CD4-positive, alpha-beta T cell (primary cell): ENCODE measurements at regions not wholly inside any gene's neighbourhood (a gene's known extent, or its start where the extent isn't known, plus 50 kb on each side); places are given as distances from the start of the nearest gene placed in this dataset.

Source experiments
- ATAC-seq: fragments of 200-7000 bp; cut with Tn5 transposase; one replicate; pipeline ENCODE4 v1.10.0; 2022; ENCODE audit warnings: mild to moderate bottlenecking; ENCODE audit not compliant: poor library complexity
- CTCF ChIA-PET: fragments of 350-600 bp; sonication (Branson Sonifier 250); formaldehyde crosslinking; loops from one replicate; lab custom pipeline; 2021; ENCODE audit warnings: antibody characterized with exemption, inconsistent platforms; lab: Charles Lee
- POLR2A ChIA-PET: fragments of 350-600 bp; sonication (Branson Sonifier 250); formaldehyde crosslinking; loops from one replicate; lab custom pipeline; 2021; ENCODE audit warnings: antibody characterized with exemption, inconsistent platforms; lab: Charles Lee
- DNase-seq, 14 experiments: peaks; one replicate each; pipeline ENCODE4 v3.0.0-alpha.2; 2013 to 2020; ENCODE audit warnings: mixed read lengths in 2 of 14
- H3K27ac ChIP-seq, 2 donors: one replicate each; pipeline versions ENCODE4 v1.5.1 to v1.7.0; 2013; ENCODE audit warnings: low read length in 2 of 2, low read depth in 1 of 2, mild to moderate bottlenecking in 1 of 2
- H3K27me3 ChIP-seq, 2 experiments: 1 replicate in 1 of 2; 2 replicates in 1 of 2; pipeline versions ENCODE4 v1.6.1 to v1.7.0; 2013; ENCODE audit warnings: low read length in 2 of 2, control low read depth in 1 of 2, mild to moderate bottlenecking in 1 of 2, moderate library complexity in 1 of 2; ENCODE audit not compliant: insufficient read depth in 2 of 2, control insufficient read depth in 1 of 2
- H3K36me3 ChIP-seq: one replicate; pipeline ENCODE4 v1.6.1; 2013; ENCODE audit warnings: low read length, control low read depth; ENCODE audit not compliant: insufficient read depth
- H3K4me1 ChIP-seq: one replicate; pipeline ENCODE4 v1.6.1; 2013; ENCODE audit warnings: low read length, control low read depth; ENCODE audit not compliant: insufficient read depth
- H3K4me3 ChIP-seq: one replicate; pipeline ENCODE4 v1.5.1; 2013; ENCODE audit warnings: mild to moderate bottlenecking, low read length, moderate library complexity
- H3K9me3 ChIP-seq, 2 experiments: 1 replicate in 1 of 2; 2 replicates in 1 of 2; pipeline versions ENCODE4 v1.6.1 to v1.7.0; 2013; ENCODE audit warnings: low read length in 2 of 2, mild to moderate bottlenecking in 2 of 2, control low read depth in 1 of 2, moderate library complexity in 1 of 2; ENCODE audit not compliant: control insufficient read depth in 1 of 2, insufficient read depth in 1 of 2
- H3K27ac Mint-ChIP-seq: one replicate; pipeline ENCODE4 v1.8.0; 2020; ENCODE audit warnings: mixed read lengths
- H3K27me3 Mint-ChIP-seq: one replicate; pipeline ENCODE4 v1.8.0; 2021; ENCODE audit warnings: mixed read lengths
- H3K36me3 Mint-ChIP-seq: one replicate; pipeline ENCODE4 v1.8.0; 2021; ENCODE audit warnings: low read depth, mixed read lengths
- H3K4me1 Mint-ChIP-seq: one replicate; pipeline ENCODE4 v1.8.0; 2021; ENCODE audit warnings: low read depth, mixed read lengths
- H3K4me3 Mint-ChIP-seq: one replicate; pipeline ENCODE4 v1.8.0; 2020; ENCODE audit warnings: mild to moderate bottlenecking, mixed read lengths
- H3K9me3 Mint-ChIP-seq: one replicate; pipeline ENCODE4 v1.8.0; 2020; ENCODE audit warnings: mixed read lengths
- intact Hi-C, 2 experiments: fragments of 100-400 bp; cut with DNase I in 1 of 2; cut with micrococcal nuclease in 1 of 2; formaldehyde crosslinking; loops; one replicate each; pipeline versions ENCODE4 v1.15.1 to v1.9.0; 2023 to 2025; cut with DNase I, micrococcal nuclease
- TF ChIP-seq, protein P1 (sequence below): fragments of 200-600 bp; IDR thresholded peaks from one replicate; pipeline ENCODE4 v1.8.0; 2022; ENCODE audit warnings: antibody characterized with exemption, mild to moderate bottlenecking

DNA sequence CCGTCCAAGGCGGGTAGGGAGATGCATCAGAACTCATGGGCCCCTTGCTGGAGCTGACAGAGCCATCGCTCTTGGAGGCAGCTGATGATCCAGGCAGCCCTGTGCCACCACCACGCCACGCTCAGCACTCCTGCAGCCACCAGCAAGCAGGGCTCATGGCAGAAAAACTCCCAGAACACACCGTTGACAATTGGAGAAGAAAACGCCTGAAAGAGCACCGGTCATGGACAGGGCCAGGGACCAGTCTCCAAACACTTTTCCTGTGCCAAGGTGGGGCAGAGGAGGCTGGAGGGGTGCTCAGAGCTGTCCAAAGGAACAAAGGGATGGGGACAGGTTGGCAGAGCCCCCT lies 132.2 kb downstream of the FOXL1 start:
- H3K27me3 Mint-ChIP-seq: no peaks in the 10 kb centered on the region
- intact Hi-C loops: no loop called here

DNA sequence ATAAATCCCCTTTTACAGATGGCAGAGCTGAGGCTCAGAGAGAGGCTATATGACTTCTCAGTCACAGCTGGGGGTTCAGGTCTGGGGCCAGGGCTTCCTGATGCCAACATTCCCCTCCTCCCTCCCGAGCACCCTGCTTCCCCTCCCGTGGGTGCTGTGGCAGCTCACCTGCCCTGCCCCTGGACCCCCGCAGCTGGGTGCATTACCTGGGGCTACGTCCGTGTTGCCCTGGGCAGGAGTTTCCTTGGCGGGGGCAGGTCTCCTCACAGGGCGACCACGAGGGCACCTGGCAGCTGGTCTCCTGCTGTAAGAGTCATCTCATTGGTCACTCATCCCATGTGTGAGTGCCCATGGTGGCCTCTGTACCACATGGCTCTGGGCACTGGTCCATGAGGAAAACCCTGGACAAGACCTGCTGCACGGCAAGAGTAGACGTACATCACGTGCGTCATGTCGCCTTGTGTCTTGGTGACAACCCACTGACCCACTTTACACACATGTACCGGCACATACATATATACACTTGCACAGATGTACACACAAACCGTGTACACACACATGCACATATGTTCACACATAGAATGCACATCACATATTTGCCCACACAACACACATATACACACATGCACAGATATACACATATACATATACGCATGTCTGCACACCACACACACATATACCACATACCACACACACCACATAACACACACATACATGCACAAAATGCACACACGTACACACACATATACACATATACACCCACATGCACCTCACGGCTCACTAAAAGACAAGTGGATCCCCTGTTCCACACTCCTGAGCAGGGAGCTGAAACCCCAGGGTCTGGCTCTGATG lies 134.0 kb downstream of the FOXL1 start:
- ChIA-PET CTCF (no interaction called here), POLR2A (no interaction called here)
- no peak for ATAC-seq
- Histone ChIP-seq H3K4me3 (no peak overlapping the region), H3K4me1 (no peaks in the 10 kb centered on the region), H3K36me3 (no peaks in the 10 kb centered on the region), H3K27me3 (no peaks in the 10 kb centered on the region), H3K9me3 (peaks cover 0 to 15% of the 10 kb centered on the region in 2 experiments), H3K27ac (no peak overlapping the region)
- intact Hi-C loops: no loop called here
- TF ChIP-seq, protein P1, sequence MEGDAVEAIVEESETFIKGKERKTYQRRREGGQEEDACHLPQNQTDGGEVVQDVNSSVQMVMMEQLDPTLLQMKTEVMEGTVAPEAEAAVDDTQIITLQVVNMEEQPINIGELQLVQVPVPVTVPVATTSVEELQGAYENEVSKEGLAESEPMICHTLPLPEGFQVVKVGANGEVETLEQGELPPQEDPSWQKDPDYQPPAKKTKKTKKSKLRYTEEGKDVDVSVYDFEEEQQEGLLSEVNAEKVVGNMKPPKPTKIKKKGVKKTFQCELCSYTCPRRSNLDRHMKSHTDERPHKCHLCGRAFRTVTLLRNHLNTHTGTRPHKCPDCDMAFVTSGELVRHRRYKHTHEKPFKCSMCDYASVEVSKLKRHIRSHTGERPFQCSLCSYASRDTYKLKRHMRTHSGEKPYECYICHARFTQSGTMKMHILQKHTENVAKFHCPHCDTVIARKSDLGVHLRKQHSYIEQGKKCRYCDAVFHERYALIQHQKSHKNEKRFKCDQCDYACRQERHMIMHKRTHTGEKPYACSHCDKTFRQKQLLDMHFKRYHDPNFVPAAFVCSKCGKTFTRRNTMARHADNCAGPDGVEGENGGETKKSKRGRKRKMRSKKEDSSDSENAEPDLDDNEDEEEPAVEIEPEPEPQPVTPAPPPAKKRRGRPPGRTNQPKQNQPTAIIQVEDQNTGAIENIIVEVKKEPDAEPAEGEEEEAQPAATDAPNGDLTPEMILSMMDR: no peak
- Mint-ChIP-seq H3K4me1 (no peaks in the 10 kb centered on the region), H3K4me3 (no peak overlapping the region), H3K27me3 (peaks cover 6% of the 10 kb centered on the region), H3K27ac (no peak overlapping the region), H3K9me3 (no peaks in the 10 kb centered on the region), H3K36me3 (no peaks in the 10 kb centered on the region)
- no peak for DNase-seq

More for the DNA sequence above, 132.2 kb downstream of the FOXL1 start:
- H3K27me3 ChIP-seq: no peaks in the 10 kb centered on the region
- H3K27ac ChIP-seq: no peak overlapping the region
- Mint-ChIP-seq H3K27ac (no peak overlapping the region), H3K36me3 (no peaks in the 10 kb centered on the region), H3K4me1 (no peaks in the 10 kb centered on the region), H3K9me3 (no peaks in the 10 kb centered on the region), H3K4me3 (no peak overlapping the region)
- H3K9me3 ChIP-seq: peaks cover 0 to 29% of the 10 kb centered on the region in 2 experiments
- no peak for ATAC-seq
- no peak for DNase-seq
- H3K4me1 ChIP-seq: no peaks in the 10 kb centered on the region
- no peak overlapping the region for H3K4me3 ChIP-seq
- POLR2A ChIA-PET: no interaction called here
- TF ChIP-seq, protein P1: no peak
- CTCF ChIA-PET: no interaction called here
- no peaks in the 10 kb centered on the region for H3K36me3 ChIP-seq

DNA sequence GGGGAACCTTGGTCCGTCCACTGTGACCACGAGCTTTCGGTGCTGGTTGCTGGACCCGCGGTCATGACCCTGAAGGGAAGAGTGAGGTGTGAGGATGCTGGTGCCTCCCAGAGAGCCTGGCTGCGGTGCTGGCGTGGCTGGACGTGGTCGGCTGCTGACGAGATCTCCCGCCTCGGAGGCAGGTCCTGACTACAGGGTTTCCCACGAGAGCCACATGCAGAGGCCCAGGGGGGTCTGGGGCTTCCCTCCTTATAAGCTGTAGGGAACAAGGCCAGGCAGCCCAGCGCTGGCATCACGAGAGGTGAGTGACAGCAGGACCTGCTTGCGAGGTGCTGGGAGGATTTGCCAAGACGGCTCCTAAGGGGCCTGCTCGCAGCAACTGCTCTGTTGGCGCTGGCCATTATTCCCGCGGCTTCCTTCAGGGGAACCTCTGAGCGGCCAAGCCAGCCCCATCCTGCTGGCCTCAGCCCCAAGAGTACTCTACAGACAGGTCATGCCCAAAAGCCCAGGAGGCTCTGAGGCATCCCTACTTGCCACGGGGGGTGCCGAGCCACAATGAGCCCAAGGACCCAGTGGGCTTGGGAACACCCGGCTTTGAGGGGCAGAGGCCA lies 134.8 kb downstream of the FOXL1 start:
- H3K27me3 Mint-ChIP-seq: peaks cover 9% of the 10 kb centered on the region
- no peak for DNase-seq
- no peak overlapping the region for H3K4me3 Mint-ChIP-seq
- no peaks in the 10 kb centered on the region for H3K4me1 Mint-ChIP-seq
- peaks cover 0 to 12% of the 10 kb centered on the region in 2 experiments for H3K9me3 ChIP-seq
- no peak for ATAC-seq
- ChIA-PET CTCF (no interaction called here), POLR2A (no interaction called here)
- no peaks in the 10 kb centered on the region for H3K4me1 ChIP-seq
- H3K27me3 ChIP-seq: no peaks in the 10 kb centered on the region
- no peaks in the 10 kb centered on the region for H3K36me3 Mint-ChIP-seq
- intact Hi-C loops: no loop called here
- H3K27ac Mint-ChIP-seq: no peak overlapping the region
- H3K9me3 Mint-ChIP-seq: no peaks in the 10 kb centered on the region
- H3K36me3 ChIP-seq: no peaks in the 10 kb centered on the region
- H3K4me3 ChIP-seq: no peak overlapping the region
- H3K27ac ChIP-seq: no peak overlapping the region
- TF ChIP-seq, protein P1: no peak
